BLaER1 (cell line): ENCODE measurements at regions not wholly inside any gene's neighbourhood (a gene's known extent, or its start where the extent isn't known, plus 50 kb on each side); places are given as distances from the start of the nearest gene placed in this dataset.

Experiments
- H3K27ac ChIP-seq: shearing (Covaris generic); formaldehyde crosslinking; 2 replicates; pipeline ENCODE4 v1.8.1; 2022
- H3K27me3 ChIP-seq: shearing (Covaris generic); formaldehyde crosslinking; 2 replicates; pipeline ENCODE4 v1.8.1; 2022
- H3K36me3 ChIP-seq: shearing (Covaris generic); formaldehyde crosslinking; 2 replicates; pipeline ENCODE4 v1.8.1; 2022
- H3K4me1 ChIP-seq: shearing (Covaris generic); formaldehyde crosslinking; 2 replicates; pipeline ENCODE4 v1.8.1; 2022
- H3K4me2 ChIP-seq: shearing (Covaris generic); formaldehyde crosslinking; 2 replicates; pipeline ENCODE4 v1.8.1; 2022
- H3K4me3 ChIP-seq: shearing (Covaris generic); formaldehyde crosslinking; 2 replicates; pipeline ENCODE4 v1.8.1; 2022
- H3K9ac ChIP-seq: shearing (Covaris generic); formaldehyde crosslinking; 2 replicates; pipeline ENCODE4 v1.8.1; 2022
- H3K9me3 ChIP-seq: shearing (Covaris generic); formaldehyde crosslinking; 2 replicates; pipeline ENCODE4 v1.8.1; 2022
- H4K20me1 ChIP-seq: shearing (Covaris generic); formaldehyde crosslinking; 2 replicates; pipeline ENCODE4 v1.8.1; 2022
- Cebpa-rat ChIP-seq: shearing (Covaris generic); IDR thresholded peaks from 2 replicates; pipeline ENCODE4 v1.8.1; 2022

DNA sequence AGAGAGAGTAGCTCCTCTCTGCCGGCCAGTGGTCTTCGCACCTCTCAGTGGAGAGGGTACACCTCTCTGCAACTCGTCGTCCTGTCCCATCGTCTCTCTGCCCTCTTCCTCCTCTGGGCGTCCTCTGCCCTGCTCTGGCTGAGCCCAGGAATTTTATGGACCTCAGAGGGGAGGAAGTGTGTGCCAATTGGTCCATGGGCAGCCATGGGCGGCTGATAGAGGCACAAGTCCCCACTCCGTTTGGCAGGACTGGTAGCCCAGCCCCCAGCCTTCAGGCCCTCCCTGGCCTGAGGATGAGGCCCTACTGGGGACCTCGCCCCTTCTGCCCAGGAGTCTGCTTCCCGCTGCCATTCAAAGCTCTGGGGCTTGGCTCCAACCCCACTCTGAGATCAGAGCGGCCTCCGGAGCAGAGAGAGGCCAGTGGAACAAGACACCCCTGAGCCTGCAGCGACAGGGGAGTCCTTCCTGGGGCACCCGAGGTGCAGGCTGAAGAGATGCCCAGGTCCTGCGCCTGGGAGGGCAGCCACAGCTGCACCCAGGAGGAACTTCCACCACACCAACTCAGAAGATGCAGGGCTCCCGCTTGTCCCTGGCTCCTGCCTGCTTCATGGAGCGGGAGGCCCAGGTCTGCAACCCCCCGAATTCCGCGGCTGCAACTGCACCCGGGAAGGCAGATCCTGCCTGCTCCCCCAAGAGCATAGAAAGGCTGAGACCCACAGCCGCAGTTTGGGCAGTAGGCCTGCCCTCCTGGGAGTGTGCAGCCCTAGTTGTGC, 659.9 kb downstream of the KCNT2 start:
- Histone ChIP-seq H3K27ac (no peak overlapping the region), H3K36me3 (no peaks in the 10 kb centered on the region), H3K27me3 (no peaks in the 10 kb centered on the region), H3K4me1 (no peaks in the 10 kb centered on the region), H3K4me2 (no peak overlapping the region), H3K9me3 (no peaks in the 10 kb centered on the region), H3K9ac (no peak overlapping the region), H4K20me1 (no peaks in the 10 kb centered on the region), H3K4me3 (no peak overlapping the region)
- no peak for TF ChIP-seq Cebpa-rat

DNA sequence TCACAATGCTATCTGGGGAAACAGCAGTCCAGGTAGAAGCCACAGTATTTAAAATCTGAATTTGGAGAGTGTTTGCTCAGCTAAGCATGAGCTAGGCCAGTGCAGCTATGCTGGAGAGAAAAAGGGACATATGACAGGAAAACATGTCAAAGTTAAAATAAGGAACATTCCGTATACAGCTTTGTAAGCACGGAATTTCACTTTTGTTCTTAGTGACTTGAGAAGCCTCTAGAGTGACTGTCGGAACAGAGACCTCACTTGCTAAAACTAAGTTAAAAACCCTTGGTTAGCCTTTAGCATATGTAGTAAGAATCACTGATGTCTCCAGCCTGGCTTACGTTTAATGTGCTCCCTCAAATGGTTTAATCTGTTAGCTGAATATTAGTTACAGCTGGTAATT, 661.7 kb downstream of the KCNT2 start:
- Histone ChIP-seq H3K27ac (no peak overlapping the region), H3K36me3 (no peaks in the 10 kb centered on the region), H3K9ac (no peak overlapping the region), H3K4me3 (no peak overlapping the region), H4K20me1 (no peaks in the 10 kb centered on the region), H3K4me2 (no peak overlapping the region), H3K9me3 (no peaks in the 10 kb centered on the region), H3K4me1 (no peaks in the 10 kb centered on the region), H3K27me3 (no peaks in the 10 kb centered on the region)
- TF ChIP-seq Cebpa-rat, result no peak

GRCh38 chr1:195941795-195942194, 666.4 kb downstream of the KCNT2 start:
- Histone ChIP-seq H3K27ac (no peak overlapping the region), H3K4me2 (no peak overlapping the region), H3K4me1 (no peaks in the 10 kb centered on the region), H3K9me3 (no peaks in the 10 kb centered on the region), H3K4me3 (no peak overlapping the region), H3K9ac (no peak overlapping the region), H3K27me3 (no peaks in the 10 kb centered on the region), H3K36me3 (no peaks in the 10 kb centered on the region), H4K20me1 (no peaks in the 10 kb centered on the region)
- no peak for TF ChIP-seq Cebpa-rat

DNA sequence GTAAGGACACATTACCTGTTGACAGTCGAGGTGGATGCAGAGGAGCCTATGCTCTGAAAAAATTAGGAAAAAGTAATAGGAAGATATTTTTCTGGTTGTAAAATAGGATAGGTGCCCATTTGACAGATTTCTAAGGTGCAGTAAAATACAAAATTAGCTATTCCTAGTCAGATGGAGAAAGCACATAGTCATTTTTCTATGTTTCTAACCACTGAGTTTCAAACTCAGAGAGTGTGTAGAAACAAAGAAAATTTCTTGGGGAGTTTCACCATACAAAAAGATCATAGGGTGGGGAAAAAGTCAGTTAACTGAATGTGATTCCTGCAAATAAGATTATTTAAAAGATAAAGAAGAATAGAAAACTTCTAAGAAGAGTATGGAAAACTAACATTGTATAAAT, 666.9 kb downstream of the KCNT2 start:
- H3K27ac ChIP-seq, result no peak overlapping the region
- H3K36me3 ChIP-seq, result no peaks in the 10 kb centered on the region
- no peak overlapping the region for H3K4me3 ChIP-seq
- H3K9me3 ChIP-seq, result no peaks in the 10 kb centered on the region
- no peaks in the 10 kb centered on the region for H4K20me1 ChIP-seq
- no peak overlapping the region for H3K4me2 ChIP-seq
- H3K4me1 ChIP-seq, result no peaks in the 10 kb centered on the region
- H3K27me3 ChIP-seq, result no peaks in the 10 kb centered on the region
- no peak for TF ChIP-seq Cebpa-rat
- H3K9ac ChIP-seq, result no peak overlapping the region

DNA sequence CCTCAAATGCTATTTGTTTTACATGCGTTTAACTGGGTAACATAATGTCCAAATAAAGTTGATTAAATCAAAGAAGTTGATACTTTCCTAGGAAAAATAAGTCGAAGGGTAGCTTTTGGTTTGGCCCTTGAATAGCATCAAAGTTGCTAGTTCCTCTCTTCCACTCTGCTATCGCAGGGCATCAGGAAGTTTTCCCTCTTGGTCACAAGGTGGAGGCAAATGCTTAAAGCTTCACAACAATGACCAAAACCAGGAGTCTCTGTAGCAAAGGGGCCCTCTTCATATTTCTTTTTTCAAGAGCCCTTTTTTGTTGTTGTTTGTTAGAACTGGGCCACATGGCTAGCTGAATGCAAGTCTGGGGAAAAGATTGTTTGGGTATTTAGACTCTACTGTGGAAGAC, 668.4 kb downstream of the KCNT2 start:
- Histone ChIP-seq H3K27ac (no peak overlapping the region), H3K9ac (no peak overlapping the region), H3K27me3 (no peaks in the 10 kb centered on the region), H3K9me3 (no peaks in the 10 kb centered on the region), H3K4me2 (no peak overlapping the region), H4K20me1 (no peaks in the 10 kb centered on the region), H3K4me3 (no peak overlapping the region), H3K4me1 (no peaks in the 10 kb centered on the region), H3K36me3 (no peaks in the 10 kb centered on the region)
- no peak for TF ChIP-seq Cebpa-rat

GRCh38 chr1:195934817-195935553, 673.3 kb downstream of the KCNT2 start:
- H3K9me3 ChIP-seq, result no peaks in the 10 kb centered on the region
- no peak overlapping the region for H3K9ac ChIP-seq
- no peak for TF ChIP-seq Cebpa-rat
- H4K20me1 ChIP-seq, result no peaks in the 10 kb centered on the region
- H3K4me2 ChIP-seq, result no peak overlapping the region
- no peak overlapping the region for H3K4me3 ChIP-seq
- H3K4me1 ChIP-seq, result no peaks in the 10 kb centered on the region
- no peak overlapping the region for H3K27ac ChIP-seq
- H3K27me3 ChIP-seq, result no peaks in the 10 kb centered on the region
- H3K36me3 ChIP-seq, result no peaks in the 10 kb centered on the region

GRCh38 chr1:195933835-195934234, 674.4 kb downstream of the KCNT2 start:
- H3K4me2 ChIP-seq, result no peak overlapping the region
- no peaks in the 10 kb centered on the region for H3K27me3 ChIP-seq
- H3K9me3 ChIP-seq, result no peaks in the 10 kb centered on the region
- H3K9ac ChIP-seq, result no peak overlapping the region
- H3K27ac ChIP-seq, result no peak overlapping the region
- TF ChIP-seq Cebpa-rat, result no peak
- no peaks in the 10 kb centered on the region for H3K36me3 ChIP-seq
- H3K4me3 ChIP-seq, result no peak overlapping the region
- H3K4me1 ChIP-seq, result no peaks in the 10 kb centered on the region
- no peaks in the 10 kb centered on the region for H4K20me1 ChIP-seq

- Histone ChIP-seq H3K4me2 (no peak overlapping the region), H4K20me1 (no peaks in the 10 kb centered on the region), H3K4me1 (no peaks in the 10 kb centered on the region), H3K27ac (no peak overlapping the region), H3K36me3 (no peaks in the 10 kb centered on the region), H3K9ac (no peak overlapping the region), H3K27me3 (no peaks in the 10 kb centered on the region), H3K4me3 (no peak overlapping the region), H3K9me3 (no peaks in the 10 kb centered on the region)
- TF ChIP-seq Cebpa-rat, result no peak
Observed at GRCh38 chr1:195915826-195916225, 692.4 kb downstream of the KCNT2 start.

DNA sequence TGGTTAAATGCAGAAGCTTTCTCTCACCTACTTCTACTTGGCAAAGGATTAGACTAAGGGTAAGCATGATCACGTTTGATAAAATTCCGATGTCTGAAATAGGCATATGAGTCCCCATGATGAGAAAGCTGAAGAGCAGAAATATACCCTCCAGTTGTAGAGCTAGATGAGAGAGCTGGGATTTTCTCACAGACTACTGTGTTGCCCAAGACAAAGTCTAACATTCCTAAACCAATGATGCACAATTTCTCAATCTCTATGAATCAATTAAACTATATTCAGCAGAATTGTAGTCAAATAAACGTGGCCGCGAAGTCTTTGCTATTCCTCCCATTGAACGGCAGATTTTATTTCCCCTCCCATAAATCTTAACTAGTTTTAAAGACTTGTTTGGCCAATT, 699.2 kb downstream of the KCNT2 start:
- no peak for TF ChIP-seq Cebpa-rat
- Histone ChIP-seq H3K9ac (no peak overlapping the region), H3K36me3 (no peaks in the 10 kb centered on the region), H3K4me3 (no peak overlapping the region), H4K20me1 (no peaks in the 10 kb centered on the region), H3K27ac (no peak overlapping the region), H3K4me1 (no peaks in the 10 kb centered on the region), H3K4me2 (no peak overlapping the region), H3K9me3 (no peaks in the 10 kb centered on the region), H3K27me3 (no peaks in the 10 kb centered on the region)

- Histone ChIP-seq H3K36me3 (no peaks in the 10 kb centered on the region), H4K20me1 (no peaks in the 10 kb centered on the region), H3K4me2 (no peak overlapping the region), H3K27ac (no peak overlapping the region), H3K4me3 (no peak overlapping the region), H3K9me3 (no peaks in the 10 kb centered on the region), H3K27me3 (no peaks in the 10 kb centered on the region), H3K9ac (no peak overlapping the region), H3K4me1 (no peaks in the 10 kb centered on the region)
- no peak for TF ChIP-seq Cebpa-rat
Observed at GRCh38 chr1:195908121-195908520, 700.1 kb downstream of the KCNT2 start.
